WTC11 (cell line): ENCODE measurements at regions not wholly inside any gene's neighbourhood (a gene's known extent, or its start where the extent isn't known, plus 50 kb on each side); places are given as distances from the start of the nearest gene placed in this dataset.

Experiments used
- JUN ChIP-seq: sonication (generic); formaldehyde crosslinking; IDR thresholded peaks from 2 replicates; pipeline ENCODE4 v1.8.0; 2023; ENCODE audit warnings: mild to moderate bottlenecking, missing genetic modification reagents
- NR2C2 ChIP-seq: sonication (generic); formaldehyde crosslinking; IDR thresholded peaks from 2 replicates; pipeline ENCODE4 v1.8.0; 2022; ENCODE audit warnings: mild to moderate bottlenecking, missing genetic modification reagents
- TF ChIP-seq, protein P1 (sequence below): fragments of 200-600 bp; IDR thresholded peaks from 2 replicates; pipeline ENCODE4 v1.8.0; 2022; ENCODE audit warnings: antibody characterized with exemption
- TF ChIP-seq, protein P2 (sequence below): sonication (generic); formaldehyde crosslinking; IDR thresholded peaks from 2 replicates; pipeline ENCODE4 v1.8.1; 2022; ENCODE audit warnings: low read depth, missing genetic modification reagents, borderline replicate concordance
- TF ChIP-seq, protein P3 (sequence below): sonication (generic); formaldehyde crosslinking; IDR thresholded peaks from 2 replicates; pipeline ENCODE4 v1.8.0; 2022; ENCODE audit warnings: mild to moderate bottlenecking, missing genetic modification reagents

GRCh38 chrX:18003876-18004275, 142.8 kb upstream of the RAI2 start:
- TF ChIP-seq, protein P1, sequence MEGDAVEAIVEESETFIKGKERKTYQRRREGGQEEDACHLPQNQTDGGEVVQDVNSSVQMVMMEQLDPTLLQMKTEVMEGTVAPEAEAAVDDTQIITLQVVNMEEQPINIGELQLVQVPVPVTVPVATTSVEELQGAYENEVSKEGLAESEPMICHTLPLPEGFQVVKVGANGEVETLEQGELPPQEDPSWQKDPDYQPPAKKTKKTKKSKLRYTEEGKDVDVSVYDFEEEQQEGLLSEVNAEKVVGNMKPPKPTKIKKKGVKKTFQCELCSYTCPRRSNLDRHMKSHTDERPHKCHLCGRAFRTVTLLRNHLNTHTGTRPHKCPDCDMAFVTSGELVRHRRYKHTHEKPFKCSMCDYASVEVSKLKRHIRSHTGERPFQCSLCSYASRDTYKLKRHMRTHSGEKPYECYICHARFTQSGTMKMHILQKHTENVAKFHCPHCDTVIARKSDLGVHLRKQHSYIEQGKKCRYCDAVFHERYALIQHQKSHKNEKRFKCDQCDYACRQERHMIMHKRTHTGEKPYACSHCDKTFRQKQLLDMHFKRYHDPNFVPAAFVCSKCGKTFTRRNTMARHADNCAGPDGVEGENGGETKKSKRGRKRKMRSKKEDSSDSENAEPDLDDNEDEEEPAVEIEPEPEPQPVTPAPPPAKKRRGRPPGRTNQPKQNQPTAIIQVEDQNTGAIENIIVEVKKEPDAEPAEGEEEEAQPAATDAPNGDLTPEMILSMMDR, result no peak
- TF ChIP-seq, protein P2, sequence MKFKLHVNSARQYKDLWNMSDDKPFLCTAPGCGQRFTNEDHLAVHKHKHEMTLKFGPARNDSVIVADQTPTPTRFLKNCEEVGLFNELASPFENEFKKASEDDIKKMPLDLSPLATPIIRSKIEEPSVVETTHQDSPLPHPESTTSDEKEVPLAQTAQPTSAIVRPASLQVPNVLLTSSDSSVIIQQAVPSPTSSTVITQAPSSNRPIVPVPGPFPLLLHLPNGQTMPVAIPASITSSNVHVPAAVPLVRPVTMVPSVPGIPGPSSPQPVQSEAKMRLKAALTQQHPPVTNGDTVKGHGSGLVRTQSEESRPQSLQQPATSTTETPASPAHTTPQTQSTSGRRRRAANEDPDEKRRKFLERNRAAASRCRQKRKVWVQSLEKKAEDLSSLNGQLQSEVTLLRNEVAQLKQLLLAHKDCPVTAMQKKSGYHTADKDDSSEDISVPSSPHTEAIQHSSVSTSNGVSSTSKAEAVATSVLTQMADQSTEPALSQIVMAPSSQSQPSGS (CRISPR knock-in tag), result no peak
- TF ChIP-seq, protein P3, sequence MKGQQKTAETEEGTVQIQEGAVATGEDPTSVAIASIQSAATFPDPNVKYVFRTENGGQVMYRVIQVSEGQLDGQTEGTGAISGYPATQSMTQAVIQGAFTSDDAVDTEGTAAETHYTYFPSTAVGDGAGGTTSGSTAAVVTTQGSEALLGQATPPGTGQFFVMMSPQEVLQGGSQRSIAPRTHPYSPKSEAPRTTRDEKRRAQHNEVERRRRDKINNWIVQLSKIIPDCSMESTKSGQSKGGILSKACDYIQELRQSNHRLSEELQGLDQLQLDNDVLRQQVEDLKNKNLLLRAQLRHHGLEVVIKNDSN (CRISPR knock-in tag), result no peak
- TF ChIP-seq NR2C2 (CRISPR knock-in tag) (no peak), JUN (CRISPR knock-in tag) (no peak)
